HG02970 (cell line): ENCODE measurements at regions not wholly inside any gene's neighbourhood (a gene's known extent, or its start where the extent isn't known, plus 50 kb on each side); places are given as distances from the start of the nearest gene placed in this dataset.

Experiments
- ATAC-seq: cut with Tn5 transposase; IDR thresholded peaks from one replicate; pipeline ENCODE4 v1.9.1; 2021; ENCODE audit warnings: mild to moderate bottlenecking, moderate library complexity, moderate number of reproducible peaks; ENCODE audit not compliant: unreplicated experiment, low FRiP score

- no peak for ATAC-seq
These were observed 70.7 kb downstream of the MYCN start for GRCh38 chr2:16010951-16011620.

DNA sequence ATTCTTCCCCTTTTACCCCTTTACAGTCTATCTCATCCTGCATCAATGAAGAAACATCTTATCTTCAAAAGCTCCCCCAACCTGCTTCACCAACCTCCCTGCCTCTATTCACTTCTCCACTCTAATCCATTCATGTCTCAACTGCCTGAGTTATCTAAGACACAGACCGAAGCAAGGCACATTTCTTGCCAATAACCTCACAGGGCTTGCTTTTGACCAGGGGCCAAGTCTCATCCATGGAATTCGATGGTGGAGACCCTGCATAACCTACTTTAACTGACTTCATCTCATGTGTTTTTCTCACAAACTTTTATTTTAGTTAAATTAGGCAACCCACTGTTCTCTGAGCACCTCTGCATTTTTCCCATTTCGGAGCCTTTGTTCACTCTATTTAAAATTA lies 69.7 kb downstream of the MYCN start:
- no peak for ATAC-seq

DNA sequence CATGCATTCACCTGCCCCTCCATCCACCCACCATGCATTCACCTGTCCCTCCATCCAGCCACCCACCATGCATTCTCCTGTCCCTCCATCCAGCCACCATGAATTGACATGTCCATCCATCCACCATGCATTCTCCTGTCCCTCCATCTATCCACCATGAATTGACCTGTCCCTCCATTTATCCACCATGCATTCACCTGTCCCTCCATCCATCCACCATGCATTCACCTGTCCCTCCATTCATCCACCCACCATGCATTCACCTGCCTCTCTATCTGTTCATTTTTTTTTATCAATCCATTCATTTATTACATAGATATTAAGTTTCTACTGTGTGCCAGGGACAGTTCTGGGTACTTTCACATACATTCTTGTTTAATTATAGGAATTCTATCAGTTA lies 69.2 kb downstream of the MYCN start:
- no peak for ATAC-seq

DNA sequence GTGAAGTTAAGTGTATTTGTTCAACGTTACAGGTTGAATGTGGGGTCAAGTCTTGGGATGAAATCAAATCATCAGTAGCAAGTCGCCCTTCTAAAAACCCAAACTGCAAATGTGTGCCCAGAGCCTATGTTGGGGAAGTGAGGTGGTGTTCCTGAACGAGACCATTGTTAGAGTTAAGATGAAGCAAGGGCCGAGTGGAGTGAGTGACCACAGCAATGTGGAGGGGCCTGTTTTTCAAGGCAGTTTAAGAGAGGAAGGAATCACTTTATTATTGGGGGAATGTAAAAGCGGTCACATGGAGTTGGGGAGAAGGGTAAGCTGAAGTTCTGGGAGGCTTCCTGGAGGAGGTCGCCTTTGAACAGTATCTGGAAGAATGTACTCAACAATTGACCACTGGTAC lies 68.5 kb downstream of the MYCN start:
- no peak for ATAC-seq

- no peak for ATAC-seq
These were observed 68.0 kb downstream of the MYCN start for GRCh38 chr2:16008331-16008850.

GRCh38 chr2:16007167-16007934 lies 67.0 kb downstream of the MYCN start:
- no peak for ATAC-seq

DNA sequence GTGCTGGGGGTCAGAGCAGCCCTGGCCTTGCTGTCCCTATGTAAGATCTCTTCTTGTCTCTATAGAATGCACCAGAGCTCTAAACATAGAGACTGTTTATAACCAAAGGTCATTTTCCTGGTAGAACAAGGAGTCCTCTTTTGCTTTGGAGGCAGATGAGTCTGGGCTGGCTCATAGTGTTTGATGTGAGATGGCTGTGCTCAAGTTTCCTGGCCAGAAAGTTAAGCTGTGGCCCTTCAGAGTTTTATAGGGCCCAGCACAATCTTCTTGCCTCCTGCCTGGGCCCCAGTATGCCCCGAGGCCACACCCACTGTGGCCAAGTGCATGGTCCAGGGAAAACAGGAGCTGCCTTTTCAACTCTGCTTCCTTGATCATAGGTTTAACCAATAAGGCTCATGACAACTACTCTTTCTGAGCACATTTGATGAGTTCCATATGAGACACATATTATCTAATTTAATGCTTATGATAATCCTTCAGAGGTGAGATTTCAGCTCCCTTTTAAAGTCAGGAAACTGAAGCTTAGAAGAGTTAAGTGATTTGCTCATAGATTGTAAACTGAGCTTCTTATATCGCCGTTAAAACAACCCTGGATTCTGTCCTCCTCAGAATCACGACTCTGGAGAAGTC lies 66.3 kb downstream of the MYCN start:
- ATAC-seq: no peak

DNA sequence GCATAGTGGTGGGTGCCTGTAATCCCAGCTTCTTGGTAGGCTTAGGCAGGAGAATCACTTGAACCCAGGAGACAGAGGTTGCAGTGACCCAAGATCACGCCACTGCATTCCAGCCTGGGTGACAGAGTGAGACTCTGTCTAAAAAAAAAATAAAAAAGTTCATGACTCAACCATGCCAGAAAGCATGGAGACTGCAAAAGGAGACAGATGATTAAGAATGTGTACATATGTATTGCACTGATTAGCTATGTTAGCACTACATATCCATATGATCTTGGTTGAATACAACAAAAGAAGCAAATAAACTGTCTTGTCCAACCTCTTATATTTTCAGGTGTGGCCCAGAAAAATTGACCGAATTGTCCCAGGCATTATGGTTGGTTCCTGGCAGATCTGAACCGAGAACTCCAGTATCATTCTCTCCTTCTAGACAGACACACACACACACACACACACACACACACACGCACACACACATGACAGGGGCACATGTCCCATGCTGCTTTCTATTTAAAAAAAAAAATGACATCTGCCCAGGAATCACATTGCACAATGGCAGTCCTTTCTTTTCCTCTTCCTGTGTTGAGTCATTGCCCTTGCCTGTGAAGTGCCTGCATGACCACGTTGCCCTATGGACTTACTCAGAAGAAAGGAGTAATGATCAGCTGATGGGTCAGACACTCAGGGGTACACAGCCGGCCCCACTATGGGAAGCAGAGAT lies 65.6 kb downstream of the MYCN start:
- no peak for ATAC-seq

DNA sequence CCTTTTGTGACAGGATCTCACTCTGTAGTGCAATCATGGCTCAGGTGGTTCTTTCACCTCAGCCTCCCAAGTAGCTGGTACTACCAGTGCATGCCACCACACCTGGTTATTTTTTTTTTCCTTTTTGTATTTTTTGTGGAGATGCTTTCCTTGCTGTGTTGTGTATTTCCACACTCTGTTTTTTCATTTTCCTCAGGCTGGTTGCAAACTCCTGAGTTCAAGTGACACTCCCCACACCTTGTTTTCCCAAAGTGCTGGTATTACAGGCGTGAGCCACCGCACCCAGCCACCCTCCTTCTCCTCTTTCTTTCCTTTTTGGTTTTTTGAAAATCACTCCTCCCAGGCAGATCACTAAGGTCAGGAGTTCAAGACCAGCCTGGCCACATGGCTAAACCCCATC lies 65.0 kb downstream of the MYCN start:
- no peak for ATAC-seq

- no peak for ATAC-seq
These were observed 63.5 kb downstream of the MYCN start for GRCh38 chr2:16003809-16004208.

- no peak for ATAC-seq
These were observed 62.8 kb downstream of the MYCN start for GRCh38 chr2:16003152-16003551.

DNA sequence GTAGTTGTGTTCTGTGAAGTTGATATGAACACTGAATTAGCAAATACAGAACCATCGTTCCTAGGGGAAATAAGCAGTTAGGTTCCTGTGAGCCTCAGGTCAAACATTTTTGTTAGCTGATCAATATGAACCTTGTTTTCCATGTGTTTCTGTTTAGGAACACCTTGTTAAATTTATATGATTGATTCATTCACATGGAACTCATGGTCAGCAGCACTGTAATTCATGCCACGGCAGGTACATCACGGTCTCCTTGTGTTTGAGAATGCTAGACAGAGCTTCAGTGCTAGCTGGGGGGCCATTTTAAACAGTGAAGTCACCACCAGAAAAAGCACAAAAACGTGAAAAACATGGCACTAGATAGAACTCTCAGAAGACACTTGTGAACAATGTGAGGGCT lies 62.2 kb downstream of the MYCN start:
- ATAC-seq: no peak

DNA sequence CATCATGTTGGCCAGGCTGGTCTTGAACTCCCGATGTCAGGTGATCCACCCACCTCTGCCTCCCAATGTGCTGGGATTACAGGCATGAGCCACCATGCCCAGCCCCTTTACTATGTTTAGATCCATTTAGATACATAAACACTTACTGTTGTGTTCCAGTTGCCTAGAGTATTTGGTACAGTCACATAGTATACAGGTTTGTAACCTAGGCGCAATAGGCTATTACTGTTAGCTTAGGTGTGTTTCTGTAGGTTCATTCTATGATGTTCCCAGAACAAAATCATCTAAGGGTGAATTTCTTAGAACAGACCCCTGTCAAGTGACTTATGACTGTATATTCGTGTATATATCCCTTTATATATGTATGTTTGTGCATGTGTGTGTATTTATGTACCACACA lies 61.8 kb downstream of the MYCN start:
- ATAC-seq: no peak

GRCh38 chr2:16000642-16001041 lies 60.3 kb downstream of the MYCN start:
- no peak for ATAC-seq

DNA sequence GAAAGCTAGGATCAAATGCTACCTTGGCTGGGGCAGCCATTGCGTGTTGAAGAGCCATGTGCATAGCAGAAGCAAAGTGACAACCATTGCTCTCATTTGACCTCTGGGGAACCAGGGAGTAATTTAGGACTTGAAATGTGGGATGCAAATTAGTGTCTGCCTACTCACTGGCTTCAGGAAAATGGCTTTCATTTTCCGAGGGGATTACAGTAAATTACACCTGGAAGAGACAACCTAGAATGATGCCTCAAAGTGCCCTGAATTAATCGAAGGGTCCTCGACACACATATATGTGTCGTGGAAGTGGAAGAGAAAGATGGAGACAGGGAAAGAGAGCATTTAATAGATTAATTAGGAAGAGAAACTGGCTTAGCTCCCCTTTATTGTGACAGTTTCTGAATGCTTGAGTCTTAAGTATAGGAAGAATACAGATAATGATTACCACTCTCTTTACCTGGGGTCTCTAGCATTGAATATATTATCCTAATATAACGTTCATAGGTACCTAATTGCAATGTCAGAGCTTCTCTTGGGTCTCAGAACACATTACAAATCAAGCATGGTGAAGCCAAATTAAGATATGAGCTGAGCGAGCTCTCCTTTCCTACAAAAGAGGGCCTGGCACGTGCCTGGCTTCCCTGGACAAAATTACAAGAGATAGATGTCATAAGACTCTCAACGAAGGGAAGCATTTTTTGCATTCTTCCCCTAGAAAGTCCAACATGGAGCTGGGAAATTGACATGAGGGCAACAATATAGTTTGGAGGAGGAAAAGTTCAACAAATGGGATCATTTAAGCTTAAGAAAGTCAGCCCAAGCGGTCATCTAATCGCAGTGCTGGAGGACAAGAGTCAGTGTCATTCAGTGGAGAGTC lies 59.5 kb downstream of the MYCN start:
- no peak for ATAC-seq

DNA sequence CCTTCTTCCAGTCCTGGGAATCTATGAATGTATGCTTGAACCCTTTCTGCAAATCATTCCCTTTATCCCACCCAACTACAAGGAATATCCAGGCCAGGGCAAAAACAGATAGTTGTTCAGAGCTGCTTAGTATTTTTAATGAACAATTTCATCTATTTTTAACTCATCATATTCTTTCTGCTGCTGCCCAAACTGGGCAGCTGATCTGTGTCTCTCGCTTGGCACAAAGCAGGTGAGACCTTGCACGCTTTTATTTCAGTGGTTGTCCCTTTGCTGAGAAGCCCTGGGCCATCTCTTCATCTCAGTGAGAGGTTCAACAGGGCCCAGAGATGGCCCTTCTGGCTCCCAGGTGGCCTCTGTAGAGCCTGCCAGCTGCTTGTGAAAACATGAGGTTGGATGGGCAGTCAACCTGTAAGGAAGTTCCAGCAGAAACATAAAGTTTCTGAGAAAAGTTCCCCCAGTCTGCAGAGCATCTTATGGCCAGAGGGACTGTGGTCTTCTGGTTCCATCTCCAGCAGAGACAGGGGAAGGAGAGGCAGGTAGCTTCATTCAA lies 57.5 kb downstream of the MYCN start:
- no peak for ATAC-seq

- no peak for ATAC-seq
These were observed 56.4 kb downstream of the MYCN start for GRCh38 chr2:15996536-15997423.
